HT1080 (cell line): ENCODE measurements at regions not wholly inside any gene's neighbourhood (a gene's known extent, or its start where the extent isn't known, plus 50 kb on each side); places are given as distances from the start of the nearest gene placed in this dataset.
"Not testable (repeated sequence)": the region's sequence is repeated elsewhere in the genome, so short reads cannot be mapped to it uniquely, and the experiment has no call there.

Experiments
- DNase-seq: peaks from one replicate; pipeline ENCODE4 v3.0.0-alpha.2; 2015; ENCODE audit warnings: low read depth

GRCh38 chrX:117487421-117487820 lies 629.2 kb downstream of the KLHL13 start:
- no peak for DNase-seq

GRCh38 chrX:117483950-117484349 lies 632.7 kb downstream of the KLHL13 start:
- DNase-seq, result no peak

- no peak for DNase-seq
Measured at GRCh38 chrX:117458243-117458968, 658.2 kb downstream of the KLHL13 start.

- no peak for DNase-seq
Measured at GRCh38 chrX:117455787-117456186, 660.8 kb downstream of the KLHL13 start.

GRCh38 chrX:117429501-117429900 lies 687.1 kb downstream of the KLHL13 start:
- DNase-seq, result no peak

- DNase-seq, result no peak
Measured at GRCh38 chrX:117407449-117408150, 709.0 kb downstream of the KLHL13 start.

- DNase-seq, result no peak
Measured at GRCh38 chrX:117400839-117401238, 715.8 kb downstream of the KLHL13 start.

- no peak for DNase-seq
Measured at GRCh38 chrX:117400005-117400404, 716.6 kb downstream of the KLHL13 start.

GRCh38 chrX:117397844-117398243 lies 718.8 kb downstream of the KLHL13 start:
- DNase-seq, result no peak

- DNase-seq, result not testable (repeated sequence)
Measured at GRCh38 chrX:117394506-117395070, 722.0 kb downstream of the KLHL13 start.

GRCh38 chrX:117392360-117392759 lies 724.2 kb downstream of the KLHL13 start:
- DNase-seq, result not testable (repeated sequence)

- DNase-seq, result peak; percentile 0
Measured at GRCh38 chrX:117376460-117376859, 740.1 kb downstream of the KLHL13 start.

- DNase-seq, result no peak
Measured at GRCh38 chrX:117335209-117335608, 781.4 kb downstream of the KLHL13 start.

GRCh38 chrX:117327373-117327772 lies 789.2 kb downstream of the KLHL13 start:
- no peak for DNase-seq

GRCh38 chrX:117325706-117326105 lies 790.9 kb downstream of the KLHL13 start:
- DNase-seq, result no peak

GRCh38 chrX:117305168-117305766 lies 811.3 kb downstream of the KLHL13 start:
- no peak for DNase-seq

GRCh38 chrX:117301086-117301485 lies 815.5 kb downstream of the KLHL13 start:
- no peak for DNase-seq

- no peak for DNase-seq
Measured at GRCh38 chrX:117291760-117292159, 824.9 kb downstream of the KLHL13 start.

- DNase-seq, result no peak
Measured at GRCh38 chrX:117274965-117275364, 812.2 kb upstream of the CT83 start.
